ENCODE measurements at regions not wholly inside any gene's neighbourhood (a gene's known extent, or its start where the extent isn't known, plus 50 kb on each side); places are given as distances from the start of the nearest gene placed in this dataset.

GRCh38 chr14:81584495-81584894 lies 50.8 kb upstream of the SEL1L start:
- DNase-seq: no peak
- Histone ChIP-seq H3K27me3 (no peaks in the 10 kb centered on the region), H3K9me3 (no peaks in the 10 kb centered on the region), H3K27ac (no peak overlapping the region), H3K36me3 (no peaks in the 10 kb centered on the region), H3K4me1 (no peaks in the 10 kb centered on the region), H3K9ac (ENCODE audit: low read depth in 2 of 2, low read length in 2 of 2) (no peak overlapping the region), H3K4me3 (no peak overlapping the region)
- intact Hi-C loops (cut with DNase I): no loop called here
- no peak for TF ChIP-seq CTCF (IDR thresholded peaks at IDR 0.05)

DNA sequence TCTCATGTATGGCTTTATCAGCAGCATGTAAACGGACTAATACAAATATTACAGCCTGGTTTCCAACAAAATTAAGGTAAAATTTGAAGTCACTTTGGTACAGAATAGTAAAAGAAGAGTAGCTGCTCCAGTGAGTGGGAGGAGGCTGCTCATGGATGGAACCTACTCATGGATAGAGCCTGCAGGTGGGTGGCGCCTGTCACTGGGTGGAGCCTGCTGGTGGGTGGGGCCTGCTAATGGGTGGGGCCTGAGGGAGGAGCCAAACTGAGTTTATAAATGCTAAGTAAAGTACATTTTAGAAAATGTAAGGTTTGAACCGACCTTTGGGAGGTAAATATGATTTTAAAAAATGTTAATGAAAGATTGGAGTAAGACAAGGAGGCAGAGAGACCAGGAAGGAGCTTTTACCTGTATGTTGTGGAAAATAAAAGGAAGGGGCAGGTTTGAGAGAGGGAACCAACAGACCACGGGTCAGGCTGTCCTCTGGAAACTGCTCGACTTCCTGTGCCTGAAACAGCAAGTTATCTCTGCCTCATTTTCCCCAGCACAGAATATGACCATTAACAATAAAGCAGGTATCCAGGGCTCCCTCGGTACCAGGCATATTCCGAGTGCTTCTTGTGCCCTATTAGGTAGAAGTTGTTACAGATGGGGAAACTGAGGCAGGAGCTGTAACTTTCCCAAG lies 55.9 kb upstream of the SEL1L start:
- TF ChIP-seq CTCF (IDR thresholded peaks at IDR 0.05): no peak
- Histone ChIP-seq H3K4me3 (no peak overlapping the region), H3K9me3 (no peaks in the 10 kb centered on the region), H3K27ac (no peak overlapping the region), H3K4me1 (no peaks in the 10 kb centered on the region), H3K36me3 (no peaks in the 10 kb centered on the region), H3K9ac (ENCODE audit: low read depth in 2 of 2, low read length in 2 of 2) (no peak overlapping the region), H3K27me3 (no peaks in the 10 kb centered on the region)
- no peak for DNase-seq
- intact Hi-C loops (cut with DNase I): no loop called here

- Histone ChIP-seq H3K27me3 (no peaks in the 10 kb centered on the region), H3K9ac (ENCODE audit: low read depth in 2 of 2, low read length in 2 of 2) (no peak overlapping the region), H3K27ac (no peak overlapping the region), H3K36me3 (no peaks in the 10 kb centered on the region), H3K9me3 (no peaks in the 10 kb centered on the region), H3K4me1 (no peaks in the 10 kb centered on the region), H3K4me3 (no peak overlapping the region)
- intact Hi-C loops (cut with DNase I): no loop called here
- no peak for DNase-seq
- no peak for TF ChIP-seq CTCF (IDR thresholded peaks at IDR 0.05)
Observed at GRCh38 chr14:81591266-81591665, 57.6 kb upstream of the SEL1L start.

- no peak overlapping the region for H3K27ac ChIP-seq
- DNase-seq: no peak
- no peaks in the 10 kb centered on the region for H3K27me3 ChIP-seq
- no peak for TF ChIP-seq CTCF (IDR thresholded peaks at IDR 0.05)
- intact Hi-C loops (cut with DNase I): no loop called here
- no peaks in the 10 kb centered on the region for H3K36me3 ChIP-seq
- no peak overlapping the region for H3K9ac ChIP-seq (ENCODE audit: low read depth in 2 of 2, low read length in 2 of 2)
- H3K4me1 ChIP-seq: no peaks in the 10 kb centered on the region
- no peak overlapping the region for H3K4me3 ChIP-seq
- no peaks in the 10 kb centered on the region for H3K9me3 ChIP-seq
Observed at GRCh38 chr14:81594012-81594411, 60.4 kb upstream of the SEL1L start.

GRCh38 chr14:81605660-81606059 lies 72.0 kb upstream of the SEL1L start:
- Histone ChIP-seq H3K27ac (no peak overlapping the region), H3K4me1 (no peaks in the 10 kb centered on the region), H3K4me3 (no peak overlapping the region), H3K36me3 (no peaks in the 10 kb centered on the region), H3K9me3 (no peaks in the 10 kb centered on the region), H3K27me3 (no peaks in the 10 kb centered on the region), H3K9ac (ENCODE audit: low read depth in 2 of 2, low read length in 2 of 2) (no peak overlapping the region)
- TF ChIP-seq CTCF (IDR thresholded peaks at IDR 0.05): no peak
- no peak for DNase-seq
- intact Hi-C loops (cut with DNase I): no loop called here
